GM12878 (cell line): ENCODE measurements at regions not wholly inside any gene's neighbourhood (a gene's known extent, or its start where the extent isn't known, plus 50 kb on each side); places are given as distances from the start of the nearest gene placed in this dataset.

Experiments
- DPF2 ChIP-seq: fragments of 450-650 bp; IDR thresholded peaks from 2 replicates; pipeline ENCODE4 v1.6.1; 2017; ENCODE audit warnings: mild to moderate bottlenecking
- EP300 ChIP-seq, 2 experiments: fragments of 150-350 bp in 1 of 2; IDR thresholded peaks; 2 replicates each; pipeline ENCODE4 v1.6.1; 2011 to 2012; ENCODE audit warnings: low read depth in 2 of 2, low read length in 2 of 2, borderline replicate concordance in 1 of 2, improper control_type of control experiment in 1 of 2, inconsistent platforms in 1 of 2; ENCODE audit not compliant: control insufficient read depth in 1 of 2
- NR2C1 ChIP-seq: fragments of 450-650 bp; IDR thresholded peaks from 2 replicates; pipeline ENCODE4 v1.6.1; 2017; ENCODE audit warnings: antibody characterized with exemption, mild to moderate bottlenecking, moderate library complexity
- POLR2A ChIP-seq: IDR thresholded peaks from 2 replicates; pipeline ENCODE4 v1.6.1; 2011; ENCODE audit warnings: low read depth, mild to moderate bottlenecking, low read length
- SMC3 ChIP-seq: IDR thresholded peaks from 2 replicates; pipeline ENCODE4 v1.6.1; 2011; ENCODE audit warnings: low read length, improper control_type of control experiment, borderline replicate concordance
- YY1 ChIP-seq: IDR thresholded peaks from 2 replicates; pipeline ENCODE4 v1.6.1; 2011; ENCODE audit warnings: low read depth, mild to moderate bottlenecking, low read length

DNA sequence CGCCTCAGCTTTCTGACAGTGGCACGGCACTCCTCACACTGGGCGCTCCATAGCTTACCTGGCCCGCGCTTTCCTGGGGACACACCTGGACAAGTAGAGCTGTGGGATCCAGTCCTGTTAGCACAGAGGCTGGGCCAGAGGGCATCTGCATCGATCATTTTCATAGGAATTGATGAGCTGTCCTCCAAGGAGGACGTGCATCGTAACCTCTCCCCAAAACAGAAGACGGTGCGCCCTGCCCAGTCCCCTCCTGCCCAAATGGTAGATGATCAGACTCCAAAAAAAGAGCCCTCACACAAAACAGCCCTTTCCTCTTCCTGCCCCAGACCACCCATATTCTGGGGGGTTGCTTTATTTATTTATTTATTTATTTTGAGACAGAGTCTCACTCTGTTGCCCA, 161.2 kb downstream of the CTTN start:
- TF ChIP-seq SMC3 (no peak), YY1 (no peak), POLR2A (no peak), EP300 (IDR thresholded peaks at IDR 0.05; ENCODE audit: borderline replicate concordance in 1 of 2, control insufficient read depth in 1 of 2, low read depth in 2 of 2, low read length in 2 of 2) (no peak), DPF2 (no peak), NR2C1 (no peak)
